PC-9 (cell line): ENCODE measurements at regions not wholly inside any gene's neighbourhood (a gene's known extent, or its start where the extent isn't known, plus 50 kb on each side); places are given as distances from the start of the nearest gene placed in this dataset.

Experiments
- BruUV-seq: library from RNA; stranded (reverse); fragments of 400-500 nt; replicated peaks from 2 replicates; lab custom pipeline; 2021; lab: Mats Ljungman, UMichigan
- CTCF ChIA-PET: fragments of 300-600 bp; sonication (Branson Sonifier 250); formaldehyde crosslinking; loops from one replicate; lab custom pipeline; 2022; ENCODE audit warnings: antibody characterized with exemption; lab: Charles Lee
- POLR2A ChIA-PET: fragments of 300-600 bp; sonication (Branson Sonifier 250); formaldehyde crosslinking; loops from one replicate; lab custom pipeline; 2022; ENCODE audit warnings: antibody characterized with exemption; ENCODE audit not compliant: unreplicated experiment; lab: Charles Lee
- DNase-seq, 2 experiments: peaks; one replicate each; pipeline versions ENCODE4 v3.0.0 to v3.0.0-alpha.2; 2015 to 2022; ENCODE audit warnings: mixed read lengths in 1 of 2
- H2AFZ ChIP-seq: fragments of 200-600 bp; sonication (generic); 2 replicates; pipeline ENCODE4 v1.8.1; 2017; ENCODE audit warnings: antibody characterized with exemption
- H3F3A ChIP-seq: fragments of 200-600 bp; sonication (generic); 2 replicates; pipeline ENCODE4 v1.8.1; 2017; ENCODE audit warnings: antibody characterized with exemption, mild to moderate bottlenecking, low read depth; ENCODE audit not compliant: insufficient read depth
- H3K27ac ChIP-seq: fragments of 200-600 bp; sonication (generic); 2 replicates; pipeline ENCODE4 v1.6.1; 2016; ENCODE audit warnings: mixed run types
- H3K27me3 ChIP-seq: fragments of 200-600 bp; sonication (generic); 2 replicates; pipeline ENCODE4 v1.6.1; 2016; ENCODE audit warnings: low read depth, mixed run types; ENCODE audit not compliant: insufficient read depth
- H3K36me3 ChIP-seq: fragments of 200-600 bp; sonication (generic); 2 replicates; pipeline ENCODE4 v1.6.1; 2016; ENCODE audit warnings: low read depth, mixed run types
- H3K4me1 ChIP-seq: fragments of 200-600 bp; sonication (generic); replicated peaks from 2 replicates; pipeline ENCODE4 v1.6.1; 2016; ENCODE audit warnings: mixed run types; ENCODE audit not compliant: insufficient read depth
- H3K4me2 ChIP-seq: fragments of 200-600 bp; sonication (generic); 2 replicates; pipeline ENCODE4 v1.6.1; 2017; ENCODE audit warnings: mixed run types
- H3K4me3 ChIP-seq: fragments of 200-600 bp; sonication (generic); 2 replicates; pipeline ENCODE4 v1.6.1; 2016; ENCODE audit warnings: mixed run types
- H3K79me2 ChIP-seq: fragments of 200-600 bp; sonication (generic); 2 replicates; pipeline ENCODE4 v1.6.1; 2017; ENCODE audit warnings: low read depth, mixed run types
- H3K9me2 ChIP-seq: fragments of 200-600 bp; sonication (generic); 2 replicates; pipeline ENCODE4 v1.8.1; 2017; ENCODE audit warnings: mild to moderate bottlenecking; ENCODE audit not compliant: insufficient read depth
- H3K9me3 ChIP-seq: fragments of 200-600 bp; sonication (generic); 2 replicates; pipeline ENCODE4 v1.8.1; 2016; ENCODE audit warnings: low read depth; ENCODE audit not compliant: insufficient read depth
- H4K20me1 ChIP-seq: fragments of 200-600 bp; sonication (generic); 2 replicates; pipeline ENCODE4 v1.8.1; 2017; ENCODE audit not compliant: insufficient read depth
- EZH2 ChIP-seq: fragments of 200-600 bp; sonication (generic); IDR thresholded peaks from 2 replicates; pipeline ENCODE4 v1.8.0; 2017; ENCODE audit warnings: antibody characterized with exemption, low read depth
- intact Hi-C: fragments of 100-400 bp; cut with micrococcal nuclease; formaldehyde crosslinking; loops from one replicate; pipeline ENCODE4 v1.10.0; 2022; ENCODE audit not compliant: unreplicated experiment
- TF ChIP-seq, protein P1 (sequence below): fragments of 200-600 bp; sonication (generic); conservative IDR thresholded peaks from 2 replicates; pipeline ENCODE4 v1.6.1; 2017; ENCODE audit warnings: mixed run types, antibody characterized with exemption, mild to moderate bottlenecking, moderate library complexity

DNA sequence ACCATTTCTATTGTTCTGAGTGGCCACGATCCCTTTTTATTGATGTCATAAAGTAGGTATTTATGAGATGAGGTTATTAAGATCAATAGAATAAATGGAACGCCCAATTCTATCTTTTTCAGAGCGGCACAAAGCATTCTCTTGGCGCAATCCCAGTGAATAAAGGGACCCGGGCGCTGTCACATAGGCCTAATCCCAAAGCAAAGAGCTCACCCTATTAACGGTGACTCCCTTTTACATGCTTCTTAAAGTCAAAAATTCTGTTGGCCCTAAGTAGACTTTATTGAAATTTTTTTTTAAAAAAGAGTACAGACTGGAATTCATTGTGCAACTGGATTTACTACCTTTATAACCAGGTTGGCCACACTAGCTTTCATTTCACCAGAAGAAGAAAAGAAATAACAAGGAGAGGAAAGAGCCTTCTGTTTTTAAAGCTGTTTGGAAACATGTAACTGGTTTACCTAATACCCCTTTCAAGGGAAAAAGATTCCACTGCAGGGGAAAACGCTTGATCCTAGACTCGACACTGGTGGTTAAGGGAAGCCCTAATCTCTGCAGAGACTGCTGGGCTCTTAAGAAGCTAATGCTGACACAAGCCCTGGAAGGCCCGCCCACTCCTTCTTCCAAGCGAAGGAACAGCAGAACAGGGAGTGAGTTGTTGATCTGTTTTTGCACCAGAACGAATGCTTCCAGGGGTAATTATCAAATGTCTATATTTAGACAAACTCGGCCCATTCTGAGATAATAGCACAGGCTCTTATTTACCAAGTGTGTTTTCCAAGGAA is 381.2 kb downstream of the BCL11B start:
- ChIA-PET CTCF (no interaction called here), POLR2A (no interaction called here)
- no peak for DNase-seq
- Histone ChIP-seq H3K79me2 (no peaks in the 10 kb centered on the region), H3K4me1 (no peaks in the 10 kb centered on the region), H2AFZ (no peak overlapping the region), H3K27ac (no peak overlapping the region), H3K4me2 (no peak overlapping the region), H3F3A (no peaks in the 10 kb centered on the region), H3K27me3 (peaks cover 27% of the 10 kb centered on the region; the same call in 1 of the 2 replicates), H4K20me1 (no peaks in the 10 kb centered on the region), H3K36me3 (no peaks in the 10 kb centered on the region), H3K4me3 (no peak overlapping the region), H3K9me3 (no peaks in the 10 kb centered on the region), H3K9me2 (no peaks in the 10 kb centered on the region)
- intact Hi-C loops: no loop called here
- BruUV-seq: no TSS peak
- no peak for TF ChIP-seq EZH2
- TF ChIP-seq, protein P1, sequence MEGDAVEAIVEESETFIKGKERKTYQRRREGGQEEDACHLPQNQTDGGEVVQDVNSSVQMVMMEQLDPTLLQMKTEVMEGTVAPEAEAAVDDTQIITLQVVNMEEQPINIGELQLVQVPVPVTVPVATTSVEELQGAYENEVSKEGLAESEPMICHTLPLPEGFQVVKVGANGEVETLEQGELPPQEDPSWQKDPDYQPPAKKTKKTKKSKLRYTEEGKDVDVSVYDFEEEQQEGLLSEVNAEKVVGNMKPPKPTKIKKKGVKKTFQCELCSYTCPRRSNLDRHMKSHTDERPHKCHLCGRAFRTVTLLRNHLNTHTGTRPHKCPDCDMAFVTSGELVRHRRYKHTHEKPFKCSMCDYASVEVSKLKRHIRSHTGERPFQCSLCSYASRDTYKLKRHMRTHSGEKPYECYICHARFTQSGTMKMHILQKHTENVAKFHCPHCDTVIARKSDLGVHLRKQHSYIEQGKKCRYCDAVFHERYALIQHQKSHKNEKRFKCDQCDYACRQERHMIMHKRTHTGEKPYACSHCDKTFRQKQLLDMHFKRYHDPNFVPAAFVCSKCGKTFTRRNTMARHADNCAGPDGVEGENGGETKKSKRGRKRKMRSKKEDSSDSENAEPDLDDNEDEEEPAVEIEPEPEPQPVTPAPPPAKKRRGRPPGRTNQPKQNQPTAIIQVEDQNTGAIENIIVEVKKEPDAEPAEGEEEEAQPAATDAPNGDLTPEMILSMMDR: no peak

DNA sequence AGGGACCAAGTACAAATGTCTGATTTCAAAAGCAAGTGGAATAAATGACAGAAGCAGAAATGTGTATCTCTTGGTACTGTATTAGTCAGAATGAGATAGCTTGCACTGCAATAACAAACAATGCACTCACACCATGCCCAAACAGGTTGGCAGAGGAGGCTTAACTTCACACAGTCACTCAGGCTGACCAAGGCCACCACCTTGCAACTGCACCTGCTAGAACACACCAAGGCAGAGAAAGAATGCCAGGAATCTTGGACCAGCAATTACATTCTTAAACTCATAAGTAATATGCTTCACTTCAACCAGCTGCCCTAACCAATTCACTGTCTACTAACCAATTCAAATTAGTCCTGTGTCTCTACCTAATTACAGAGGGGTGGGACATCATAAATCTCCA is 378.3 kb downstream of the BCL11B start:
- no peaks in the 10 kb centered on the region for H3F3A ChIP-seq
- H3K27ac ChIP-seq: no peak overlapping the region
- no peak for DNase-seq
- CTCF ChIA-PET: no interaction called here
- H3K4me2 ChIP-seq: no peak overlapping the region
- TF ChIP-seq EZH2: no peak
- TF ChIP-seq, protein P1: no peak
- BruUV-seq: no TSS peak
- intact Hi-C loops: no loop called here
- no peaks in the 10 kb centered on the region for H3K9me2 ChIP-seq
- no peaks in the 10 kb centered on the region for H3K4me1 ChIP-seq
- H3K9me3 ChIP-seq: no peaks in the 10 kb centered on the region
- peaks cover 17% of the 10 kb centered on the region; the same call in 1 of the 2 replicates for H3K27me3 ChIP-seq
- no peak overlapping the region for H3K4me3 ChIP-seq
- POLR2A ChIA-PET: no interaction called here
- no peak overlapping the region for H2AFZ ChIP-seq
- no peaks in the 10 kb centered on the region for H3K36me3 ChIP-seq
- H3K79me2 ChIP-seq: no peaks in the 10 kb centered on the region
- no peaks in the 10 kb centered on the region for H4K20me1 ChIP-seq

DNA sequence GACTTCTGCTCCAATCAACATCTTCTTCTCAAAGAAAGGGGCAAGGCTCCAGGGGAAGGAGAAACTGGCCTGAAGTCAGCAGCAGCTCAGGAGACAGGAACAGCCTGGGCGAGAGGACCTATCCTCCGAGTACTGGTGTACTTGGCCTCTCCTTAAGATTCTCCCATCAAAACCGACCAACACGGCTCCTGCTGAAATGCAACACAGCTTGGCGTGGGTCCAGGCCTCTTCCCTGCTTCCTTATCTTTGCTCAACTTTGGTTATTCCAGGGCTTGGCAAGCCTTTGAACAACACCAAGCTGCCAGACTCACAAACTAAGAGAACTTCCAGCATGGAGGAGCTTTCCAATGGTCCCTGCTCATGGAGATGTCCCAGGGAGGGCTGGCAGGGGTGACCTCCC is 377.4 kb downstream of the BCL11B start:
- Histone ChIP-seq H3K4me1 (no peaks in the 10 kb centered on the region), H3K9me3 (no peaks in the 10 kb centered on the region), H3K27me3 (peaks cover 12% of the 10 kb centered on the region; the same call in 1 of the 2 replicates), H3K9me2 (no peaks in the 10 kb centered on the region), H3K4me2 (no peak overlapping the region), H3F3A (no peaks in the 10 kb centered on the region), H3K27ac (no peak overlapping the region), H3K79me2 (no peaks in the 10 kb centered on the region), H4K20me1 (no peaks in the 10 kb centered on the region), H3K4me3 (no peak overlapping the region), H2AFZ (no peak overlapping the region), H3K36me3 (no peaks in the 10 kb centered on the region)
- no peak for TF ChIP-seq EZH2
- TF ChIP-seq, protein P1: no peak
- DNase-seq: no peak
- CTCF ChIA-PET: no interaction called here
- POLR2A ChIA-PET: no interaction called here
- intact Hi-C loops: no loop called here
- no TSS peak for BruUV-seq
